GM06990 (cell line): ENCODE measurements at regions not wholly inside any gene's neighbourhood (a gene's known extent, or its start where the extent isn't known, plus 50 kb on each side); places are given as distances from the start of the nearest gene placed in this dataset.

ENCODE experiments used
- DNase-seq: peaks from one replicate; pipeline ENCODE4 v3.0.0-alpha.2; 2011; ENCODE audit not compliant: insufficient read length; ENCODE audit errors: extremely low read depth
- H3K27me3 ChIP-seq: replicated peaks from 2 replicates; pipeline ENCODE4 v1.6.0; 2011; ENCODE audit warnings: low read length; ENCODE audit not compliant: control insufficient read depth, insufficient read depth
- H3K36me3 ChIP-seq: 2 replicates; pipeline ENCODE4 v1.5.1; 2011; ENCODE audit warnings: low read length; ENCODE audit not compliant: control insufficient read depth, insufficient read depth
- H3K4me3 ChIP-seq: replicated peaks from 2 replicates; pipeline ENCODE4 v1.5.1; 2011; ENCODE audit warnings: low read depth, mild to moderate bottlenecking, control low read depth, low read length
- CTCF ChIP-seq: IDR thresholded peaks from 2 replicates; pipeline ENCODE4 v1.5.1; 2011; ENCODE audit warnings: low read length, control low read depth, mild to moderate bottlenecking, inconsistent platforms; ENCODE audit not compliant: insufficient read depth, poor library complexity, severe bottlenecking

GRCh38 chr2:221943076-221943810 is 355.6 kb downstream of the PAX3 start:
- no peak for DNase-seq
- Histone ChIP-seq H3K36me3 (no peaks in the 10 kb centered on the region), H3K4me3 (no peak overlapping the region), H3K27me3 (no peaks in the 10 kb centered on the region)
- TF ChIP-seq CTCF, result no peak

- no peak for DNase-seq
- no peaks in the 10 kb centered on the region for H3K36me3 ChIP-seq
- no peaks in the 10 kb centered on the region for H3K27me3 ChIP-seq
- TF ChIP-seq CTCF, result no peak
- no peak overlapping the region for H3K4me3 ChIP-seq
Observed at GRCh38 chr2:221931251-221931991, 359.3 kb upstream of the EPHA4 start.

- DNase-seq, result no peak
- no peak for TF ChIP-seq CTCF
- Histone ChIP-seq H3K4me3 (no peak overlapping the region), H3K36me3 (no peaks in the 10 kb centered on the region), H3K27me3 (no peaks in the 10 kb centered on the region)
Observed at GRCh38 chr2:221929259-221929658, 357.2 kb upstream of the EPHA4 start.

GRCh38 chr2:221926327-221926726 is 354.2 kb upstream of the EPHA4 start:
- Histone ChIP-seq H3K4me3 (no peak overlapping the region), H3K27me3 (no peaks in the 10 kb centered on the region), H3K36me3 (no peaks in the 10 kb centered on the region)
- DNase-seq, result no peak
- no peak for TF ChIP-seq CTCF

GRCh38 chr2:221924576-221924975 is 352.5 kb upstream of the EPHA4 start:
- no peaks in the 10 kb centered on the region for H3K36me3 ChIP-seq
- TF ChIP-seq CTCF, result no peak
- H3K27me3 ChIP-seq, result no peaks in the 10 kb centered on the region
- no peak for DNase-seq
- no peak overlapping the region for H3K4me3 ChIP-seq

GRCh38 chr2:221915926-221916325 is 343.8 kb upstream of the EPHA4 start:
- H3K4me3 ChIP-seq, result no peak overlapping the region

More at GRCh38 chr2:221915926-221916325, 343.8 kb upstream of the EPHA4 start:
- no peak for DNase-seq
- H3K36me3 ChIP-seq, result no peaks in the 10 kb centered on the region
- TF ChIP-seq CTCF, result no peak
- no peaks in the 10 kb centered on the region; the same call in 1 of the 2 replicates for H3K27me3 ChIP-seq
